ENCODE measurements at regions not wholly inside any gene's neighbourhood (a gene's known extent, or its start where the extent isn't known, plus 50 kb on each side); places are given as distances from the start of the nearest gene placed in this dataset.

DNA sequence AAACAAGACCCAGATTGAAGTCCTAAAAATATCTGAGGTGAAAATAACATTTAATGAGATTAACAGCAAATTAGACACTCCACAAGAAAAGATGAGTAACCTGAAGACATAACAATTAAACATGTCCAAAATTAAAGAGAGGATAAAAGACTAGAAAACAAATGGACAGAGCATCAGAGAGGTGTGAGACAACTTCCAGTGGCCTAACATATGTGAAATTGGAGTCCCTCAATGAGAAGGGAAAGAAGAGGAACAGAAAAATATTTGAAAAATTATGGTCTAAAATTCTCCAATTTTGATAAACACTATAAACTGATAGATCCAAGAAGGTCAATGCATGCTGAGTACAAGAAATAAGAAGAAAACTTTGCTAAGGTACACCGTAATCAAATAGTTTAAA lies 151.9 kb downstream of the KITLG start:
- ATAC-seq (no peak), DNase-seq (no peak)
- Histone ChIP-seq H3K36me3 (ENCODE audit: low read depth) (no peaks in the 10 kb centered on the region), H3K4me3 (no peak overlapping the region), H3K4me1 (ENCODE audit: low read depth) (no peaks in the 10 kb centered on the region), H3K9me3 (no peaks in the 10 kb centered on the region)
- TF ChIP-seq, protein P1, sequence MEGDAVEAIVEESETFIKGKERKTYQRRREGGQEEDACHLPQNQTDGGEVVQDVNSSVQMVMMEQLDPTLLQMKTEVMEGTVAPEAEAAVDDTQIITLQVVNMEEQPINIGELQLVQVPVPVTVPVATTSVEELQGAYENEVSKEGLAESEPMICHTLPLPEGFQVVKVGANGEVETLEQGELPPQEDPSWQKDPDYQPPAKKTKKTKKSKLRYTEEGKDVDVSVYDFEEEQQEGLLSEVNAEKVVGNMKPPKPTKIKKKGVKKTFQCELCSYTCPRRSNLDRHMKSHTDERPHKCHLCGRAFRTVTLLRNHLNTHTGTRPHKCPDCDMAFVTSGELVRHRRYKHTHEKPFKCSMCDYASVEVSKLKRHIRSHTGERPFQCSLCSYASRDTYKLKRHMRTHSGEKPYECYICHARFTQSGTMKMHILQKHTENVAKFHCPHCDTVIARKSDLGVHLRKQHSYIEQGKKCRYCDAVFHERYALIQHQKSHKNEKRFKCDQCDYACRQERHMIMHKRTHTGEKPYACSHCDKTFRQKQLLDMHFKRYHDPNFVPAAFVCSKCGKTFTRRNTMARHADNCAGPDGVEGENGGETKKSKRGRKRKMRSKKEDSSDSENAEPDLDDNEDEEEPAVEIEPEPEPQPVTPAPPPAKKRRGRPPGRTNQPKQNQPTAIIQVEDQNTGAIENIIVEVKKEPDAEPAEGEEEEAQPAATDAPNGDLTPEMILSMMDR (IDR thresholded peaks at IDR 0.05): no peak
- intact Hi-C loops (cut with DNase I, micrococcal nuclease): no loop called here

DNA sequence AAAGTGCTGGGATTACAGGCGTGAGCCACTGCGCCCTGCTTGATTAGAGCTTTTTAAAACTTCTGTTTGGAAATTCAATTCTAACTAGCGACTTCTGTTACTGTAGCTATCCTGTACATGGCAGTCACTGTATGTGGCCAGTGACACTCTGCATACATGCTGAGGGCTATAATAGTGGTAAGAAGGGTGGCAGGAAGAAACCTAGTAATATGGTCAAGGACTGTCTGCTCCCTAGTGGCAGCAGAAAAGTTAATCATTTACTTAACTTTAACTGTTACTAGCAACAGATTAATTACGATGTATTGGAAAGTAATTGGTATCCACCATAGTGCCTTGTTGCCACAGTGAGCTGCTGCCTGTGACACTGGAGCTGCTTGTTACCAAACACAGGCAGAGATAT lies 149.0 kb downstream of the KITLG start:
- no peaks in the 10 kb centered on the region for H3K9me3 ChIP-seq
- no peak for DNase-seq
- intact Hi-C loops (cut with DNase I, micrococcal nuclease): no loop called here
- H3K36me3 ChIP-seq (ENCODE audit: low read depth): no peaks in the 10 kb centered on the region
- no peak for ATAC-seq
- no peaks in the 10 kb centered on the region for H3K4me1 ChIP-seq (ENCODE audit: low read depth)
- TF ChIP-seq, protein P1 (IDR thresholded peaks at IDR 0.05): no peak
- no peak overlapping the region for H3K4me3 ChIP-seq

DNA sequence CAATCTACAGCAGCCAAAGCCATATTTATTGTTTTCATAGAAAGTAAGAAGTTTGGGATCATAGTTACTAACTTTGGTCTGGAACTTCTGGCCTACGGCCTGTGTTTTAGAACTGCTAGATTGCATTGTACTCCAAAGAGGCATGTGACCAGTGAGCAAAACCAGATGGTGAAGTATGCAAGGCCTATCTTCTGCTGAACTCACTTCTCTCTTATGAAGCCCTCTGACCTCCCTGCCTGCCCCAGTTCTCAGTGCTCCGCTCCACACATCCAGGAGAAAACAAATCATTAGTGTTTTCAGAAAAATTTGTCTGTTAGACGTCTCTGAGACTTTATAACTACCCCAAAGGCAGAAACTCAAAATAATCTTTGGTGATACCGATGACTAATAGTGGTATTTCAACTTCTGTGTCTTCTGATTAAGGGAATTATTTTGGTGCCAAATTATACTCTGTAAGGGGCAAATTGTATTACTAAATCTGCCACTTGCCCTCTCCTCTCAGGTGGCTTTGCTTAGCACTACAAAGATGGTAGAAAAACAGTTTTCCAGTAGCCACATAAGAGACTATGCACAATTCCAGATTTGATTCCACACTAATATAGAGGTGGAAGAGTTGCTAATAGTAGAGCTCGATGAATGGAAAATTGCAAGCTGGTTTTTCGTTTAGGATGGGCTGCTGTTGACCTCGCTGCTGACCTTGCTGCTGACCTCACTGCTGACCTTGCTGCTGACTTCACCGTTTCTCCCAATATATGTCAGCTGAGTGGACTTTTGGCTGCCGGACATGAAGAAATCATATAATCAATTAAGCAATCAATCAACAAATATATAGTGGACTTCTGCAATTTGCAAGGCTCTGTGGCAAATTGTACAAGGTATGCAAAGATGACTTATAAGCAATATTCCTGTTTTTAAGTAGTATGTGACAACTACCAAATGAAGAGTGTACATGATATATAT lies 147.5 kb downstream of the KITLG start:
- DNase-seq (peak in 1 of 3 donors; percentile 16), ATAC-seq (no peak)

GRCh38 chr12:88433997-88434703 lies 146.1 kb downstream of the KITLG start:
- intact Hi-C loops (cut with DNase I, micrococcal nuclease): no loop called here
- TF ChIP-seq, protein P1 (IDR thresholded peaks at IDR 0.05): no peak
- Histone ChIP-seq H3K36me3 (ENCODE audit: low read depth) (no peaks in the 10 kb centered on the region), H3K9me3 (no peaks in the 10 kb centered on the region), H3K4me3 (no peak overlapping the region), H3K4me1 (ENCODE audit: low read depth) (no peaks in the 10 kb centered on the region)
- ATAC-seq: peak; percentile 31
- no peak for DNase-seq

More for the DNA sequence above, 147.5 kb downstream of the KITLG start:
- H3K4me3 ChIP-seq: no peak overlapping the region
- H3K36me3 ChIP-seq (ENCODE audit: low read depth): no peaks in the 10 kb centered on the region
- no peaks in the 10 kb centered on the region for H3K9me3 ChIP-seq
- intact Hi-C loops (cut with DNase I, micrococcal nuclease): no loop called here
- TF ChIP-seq, protein P1 (IDR thresholded peaks at IDR 0.05): no peak
- H3K4me1 ChIP-seq (ENCODE audit: low read depth): no peaks in the 10 kb centered on the region

DNA sequence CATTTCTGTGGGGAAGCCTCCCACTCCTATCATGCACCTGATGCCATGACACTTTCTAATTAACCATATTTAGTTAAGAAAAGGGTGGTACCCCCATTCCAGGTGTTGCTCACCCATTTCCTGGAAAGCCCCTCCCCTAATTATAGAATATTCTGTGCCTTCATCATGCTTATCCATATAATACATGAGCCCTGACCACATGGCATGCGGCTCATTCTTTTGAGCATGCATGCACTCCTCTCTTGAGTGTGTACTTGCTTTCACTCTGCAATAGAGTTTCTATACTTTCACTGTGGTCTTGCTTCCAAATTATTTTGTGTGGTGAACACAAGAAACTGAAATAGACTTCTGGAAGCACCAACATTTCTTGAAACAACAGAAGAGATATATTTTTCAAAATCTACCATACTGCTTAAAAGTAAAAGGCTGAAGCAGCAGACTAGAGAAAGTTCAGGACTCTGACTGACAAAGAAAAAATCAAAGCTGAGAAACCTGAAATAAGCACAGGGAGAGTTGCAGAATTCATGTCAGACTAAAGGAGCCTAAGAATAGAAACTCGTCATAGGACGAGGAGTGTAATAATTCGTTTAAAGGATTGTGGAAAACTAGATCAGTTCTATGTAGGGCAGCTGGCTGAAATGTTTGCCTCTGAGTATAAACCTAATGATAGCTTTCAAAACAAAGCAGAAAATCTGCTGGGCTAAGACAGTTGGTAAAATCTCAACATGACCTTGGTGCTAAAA lies 144.8 kb downstream of the KITLG start:
- Histone ChIP-seq H3K9me3 (no peaks in the 10 kb centered on the region), H3K4me3 (no peak overlapping the region), H3K36me3 (ENCODE audit: low read depth) (no peaks in the 10 kb centered on the region), H3K4me1 (ENCODE audit: low read depth) (no peaks in the 10 kb centered on the region)
- no peak for DNase-seq
- TF ChIP-seq, protein P1 (IDR thresholded peaks at IDR 0.05): no peak
- intact Hi-C loops (cut with DNase I, micrococcal nuclease): no loop called here
- ATAC-seq: no peak
